HG02798 (cell line): ENCODE measurements at regions not wholly inside any gene's neighbourhood (a gene's known extent, or its start where the extent isn't known, plus 50 kb on each side); places are given as distances from the start of the nearest gene placed in this dataset.
"Not testable (repeated sequence)": the region's sequence is repeated elsewhere in the genome, so short reads cannot be mapped to it uniquely, and the experiment has no call there.

Experiments used
- ATAC-seq: cut with Tn5 transposase; IDR thresholded peaks from one replicate; pipeline ENCODE4 v1.9.1; 2021; ENCODE audit warnings: mild to moderate bottlenecking; ENCODE audit not compliant: unreplicated experiment, poor library complexity

DNA sequence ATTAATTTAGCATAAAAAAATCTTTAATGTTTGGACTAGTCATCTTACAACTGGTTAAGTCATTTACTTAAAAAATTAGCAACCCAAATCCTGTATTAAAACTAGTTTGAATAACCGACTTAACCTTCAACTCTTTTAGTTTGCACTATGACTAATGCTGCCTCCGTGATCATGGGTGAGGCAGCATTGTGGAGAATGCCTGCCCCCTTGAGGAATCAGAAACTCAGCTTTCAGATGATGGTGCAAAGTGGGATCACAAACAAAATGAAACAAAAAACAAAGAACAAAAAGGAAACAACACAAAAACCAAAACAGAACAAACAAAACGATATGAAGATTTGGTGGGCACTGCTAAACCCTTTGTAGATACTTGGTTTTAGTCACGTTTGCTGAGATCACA is 127.0 kb upstream of the PALM2AKAP2 start:
- ATAC-seq = no peak

DNA sequence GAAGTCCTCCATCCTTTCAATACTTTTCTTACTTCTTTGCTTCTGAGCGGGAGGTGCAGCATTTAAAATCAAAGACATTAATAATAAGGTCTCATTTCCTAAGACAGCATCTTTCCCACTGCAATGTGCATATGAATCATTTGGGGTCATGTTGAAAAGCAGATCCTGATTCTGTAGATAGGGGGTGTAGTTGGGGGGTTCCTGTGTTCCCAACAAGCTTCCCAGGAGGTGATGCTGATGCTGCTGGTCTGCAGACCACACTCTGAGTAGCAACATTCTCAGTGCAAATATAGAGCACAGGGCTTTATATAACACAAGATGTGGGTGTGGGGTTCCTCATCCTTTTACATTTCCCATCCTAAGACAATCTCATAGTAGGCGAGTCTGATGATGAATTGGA is 126.5 kb upstream of the PALM2AKAP2 start:
- ATAC-seq = no peak

DNA sequence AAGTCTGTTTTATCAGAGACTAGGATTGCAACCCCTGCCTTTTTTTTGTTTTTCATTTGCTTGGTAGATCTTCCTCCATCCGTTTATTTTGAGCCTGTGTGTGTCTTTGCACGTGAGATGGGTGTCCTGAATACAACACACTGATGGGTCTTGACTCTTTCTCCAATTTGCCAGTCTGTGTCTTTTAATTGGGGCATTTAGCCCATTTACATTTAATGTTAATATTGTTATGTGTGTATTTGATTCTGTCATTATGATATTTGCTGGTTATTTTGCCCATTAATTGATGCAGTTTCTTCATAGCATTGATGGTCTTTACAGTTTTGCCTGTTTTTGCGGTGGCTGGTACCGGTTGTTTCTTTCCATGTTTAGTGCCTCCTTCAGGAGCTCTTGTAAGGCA is 116.0 kb upstream of the PALM2AKAP2 start:
- not testable (repeated sequence) for ATAC-seq

DNA sequence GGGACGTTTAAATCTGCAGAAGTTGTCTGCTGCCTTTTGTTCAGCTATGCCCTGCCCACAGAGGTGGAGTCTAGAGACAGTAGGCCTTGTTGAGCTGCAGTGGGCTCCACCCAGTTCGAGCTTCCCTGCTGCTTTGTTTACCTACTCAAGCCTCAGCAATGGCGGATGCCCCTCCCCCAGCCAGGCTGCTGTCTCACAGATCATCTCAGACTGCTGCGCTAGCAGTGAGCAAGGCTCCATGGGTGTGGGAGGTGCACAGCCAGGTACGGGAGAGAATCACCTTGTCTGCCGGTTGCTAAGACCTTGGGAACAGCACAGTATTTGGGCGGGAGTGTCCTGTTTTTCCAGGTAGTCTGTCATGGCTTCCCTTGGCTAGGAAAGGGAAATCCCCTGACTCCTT is 114.3 kb upstream of the PALM2AKAP2 start:
- not testable (repeated sequence) for ATAC-seq

DNA sequence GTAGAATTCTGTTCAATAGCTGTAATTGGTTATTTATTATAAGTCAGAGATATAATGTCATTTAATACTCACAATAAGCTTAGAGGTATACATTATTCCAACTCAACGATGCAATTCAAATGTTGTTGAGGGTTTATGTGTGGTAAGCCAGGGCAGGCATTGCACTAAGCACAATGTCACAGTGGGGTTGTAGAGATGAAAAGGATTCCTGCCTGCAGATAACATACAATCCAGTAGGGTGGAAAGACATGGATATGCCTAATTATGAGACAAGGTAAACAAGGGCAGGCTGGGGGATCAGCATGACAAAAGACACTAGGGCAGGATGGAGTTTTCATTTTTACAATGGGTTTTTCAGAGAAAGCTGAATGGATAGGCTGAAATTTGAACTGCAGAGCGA is 98.7 kb upstream of the PALM2AKAP2 start:
- no peak for ATAC-seq

DNA sequence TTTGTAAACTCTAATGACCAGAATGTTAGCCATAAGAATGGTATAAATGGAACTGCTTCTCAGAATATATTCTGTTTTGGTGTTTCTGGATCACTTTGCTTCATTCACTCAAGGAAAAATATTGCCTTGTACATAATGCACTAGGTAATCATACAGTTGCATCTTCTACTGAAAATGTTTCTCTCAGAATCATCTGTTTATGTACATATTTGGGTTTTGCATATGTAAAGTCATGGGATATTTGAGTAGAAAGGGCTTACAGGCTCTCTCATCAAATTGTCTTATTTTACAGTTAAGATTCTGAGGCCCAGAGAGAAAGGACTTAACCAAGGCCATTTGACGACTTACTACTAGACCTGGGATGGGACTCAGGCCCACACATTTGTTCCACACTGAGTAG is 97.8 kb upstream of the PALM2AKAP2 start:
- ATAC-seq = no peak

DNA sequence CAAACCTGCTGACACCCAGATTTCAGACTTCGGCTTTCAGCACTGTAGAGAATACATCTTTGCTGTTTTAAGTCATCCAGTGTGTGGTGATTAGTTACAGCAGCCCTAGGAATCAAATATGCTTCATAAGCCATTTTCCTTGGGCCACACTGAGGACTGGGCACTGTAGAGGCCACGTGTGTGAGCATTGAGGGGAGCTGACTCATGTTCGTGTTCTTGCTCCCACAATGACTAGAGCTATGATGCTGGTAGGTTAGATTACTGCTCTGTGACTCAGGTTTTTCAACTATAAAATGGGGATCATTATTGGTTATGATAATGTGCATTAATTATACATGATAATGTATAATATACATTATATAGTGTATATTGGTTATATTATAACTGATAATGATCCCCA is 96.5 kb upstream of the PALM2AKAP2 start:
- no peak for ATAC-seq

DNA sequence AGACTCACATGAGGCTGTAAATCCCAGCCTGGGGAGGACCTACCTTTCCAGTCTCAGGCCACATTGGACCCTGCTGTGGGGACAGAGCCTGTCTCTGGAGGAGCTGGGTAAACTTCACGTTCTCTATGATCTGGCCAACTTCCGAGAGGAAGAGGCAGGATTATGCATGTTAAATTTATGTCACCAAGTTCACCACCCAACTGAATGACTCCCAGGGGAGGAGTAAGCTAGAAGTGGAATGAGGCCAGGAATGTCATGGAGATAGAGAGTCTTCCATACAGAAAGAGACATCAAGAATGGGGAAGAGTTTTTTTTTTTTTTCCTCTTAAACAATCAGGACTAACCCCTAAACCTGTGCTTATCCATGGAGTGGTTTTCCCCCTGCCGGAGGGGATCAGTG is 90.3 kb upstream of the PALM2AKAP2 start:
- ATAC-seq = no peak

DNA sequence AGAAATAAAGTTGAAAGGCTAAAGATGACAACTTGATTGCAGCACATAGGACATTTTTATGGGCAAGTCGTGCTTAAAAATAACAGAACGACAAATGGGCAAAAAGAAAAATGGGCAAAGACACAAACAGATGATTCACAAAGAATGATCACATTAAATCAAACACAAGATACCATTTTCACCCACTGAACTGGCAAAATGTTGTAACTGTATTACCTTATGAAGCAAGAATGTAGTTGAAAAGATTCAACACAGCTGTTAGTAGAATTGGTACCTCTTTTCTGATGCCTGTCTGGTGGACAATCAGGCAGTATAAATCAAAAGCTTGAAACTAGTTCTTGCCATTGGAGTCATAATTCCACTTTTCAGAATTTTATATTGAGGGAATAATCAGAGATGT is 81.0 kb upstream of the PALM2AKAP2 start:
- no peak for ATAC-seq

DNA sequence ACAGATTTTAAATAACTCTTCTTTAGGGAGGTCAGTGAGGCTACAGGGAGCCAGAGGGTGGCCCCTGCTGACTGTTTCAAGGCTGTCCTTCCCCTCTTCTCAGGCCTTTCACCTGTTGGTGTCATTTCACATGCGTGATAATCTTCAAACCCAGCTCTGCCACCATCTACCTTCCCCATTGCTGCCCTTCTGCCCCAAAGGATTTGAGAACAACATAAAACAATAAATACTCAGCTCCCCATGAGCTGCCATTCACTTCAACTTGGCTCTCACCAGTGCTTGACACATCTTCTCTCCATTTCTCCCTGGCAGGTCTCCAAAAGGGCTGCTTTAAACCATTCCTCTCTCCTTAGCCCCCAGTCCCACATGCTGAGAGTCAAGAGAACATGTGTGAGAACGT is 75.5 kb upstream of the PALM2AKAP2 start:
- ATAC-seq = no peak

DNA sequence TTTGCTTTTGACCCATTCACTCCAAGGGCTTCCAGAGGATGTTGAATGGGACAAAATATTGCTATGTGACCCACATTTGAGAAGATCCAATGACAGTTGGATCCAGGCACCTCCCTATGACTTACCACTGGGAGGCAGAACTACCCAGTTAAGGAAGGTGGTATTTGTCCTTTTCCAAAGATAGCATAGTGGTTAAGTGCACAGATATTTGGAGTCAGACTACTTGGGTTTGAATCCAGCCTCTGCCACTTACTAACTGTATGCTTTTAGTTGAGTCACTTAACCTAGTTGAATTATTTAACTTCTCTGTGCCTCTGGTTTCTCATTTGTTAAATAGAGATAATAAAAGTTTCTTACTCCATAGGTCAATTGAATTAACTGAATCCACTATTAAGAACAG is 74.5 kb upstream of the PALM2AKAP2 start:
- no peak for ATAC-seq

DNA sequence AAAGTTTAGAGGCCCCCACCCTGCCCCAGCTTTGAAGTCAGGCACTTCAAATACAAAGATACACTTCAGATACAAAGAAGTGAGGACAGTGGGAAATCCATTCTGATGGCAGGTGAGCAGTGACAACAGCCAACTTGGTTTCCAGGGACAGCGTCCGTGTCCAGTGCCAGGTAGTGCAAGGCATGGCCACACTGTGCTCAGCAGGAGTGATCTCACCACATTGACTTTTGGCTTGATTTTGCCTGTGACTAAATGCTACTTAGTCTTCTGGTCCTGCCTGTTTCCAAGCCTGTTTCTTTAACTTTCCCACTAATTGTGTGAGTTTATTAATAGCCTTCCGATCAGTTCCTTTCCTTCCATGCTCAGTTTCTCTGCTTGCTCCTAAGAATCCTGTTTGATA is 72.6 kb upstream of the PALM2AKAP2 start:
- ATAC-seq = no peak

DNA sequence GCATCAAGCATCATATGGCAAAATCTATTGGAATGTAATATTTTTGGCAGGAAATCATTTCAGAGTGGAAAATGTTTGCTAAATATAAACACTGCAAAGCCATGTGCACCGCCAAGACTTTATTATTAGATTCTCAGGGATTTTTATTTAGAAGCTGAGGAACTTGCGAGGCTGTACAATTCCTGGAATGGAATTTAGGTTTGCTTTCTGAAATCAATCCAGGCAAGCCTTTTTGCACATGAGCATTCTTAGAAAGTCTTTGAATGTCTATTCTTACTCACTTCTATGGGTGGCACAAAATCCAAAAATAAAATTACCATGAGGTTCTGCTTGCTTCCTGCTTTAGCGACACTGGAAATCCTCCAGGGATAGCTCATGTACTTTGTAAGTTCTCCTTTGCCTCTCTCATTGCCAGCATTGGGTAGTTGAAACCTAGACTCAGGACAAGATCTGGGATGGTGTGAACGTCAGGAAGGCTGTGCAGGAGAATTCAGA is 71.5 kb upstream of the PALM2AKAP2 start:
- no peak for ATAC-seq

DNA sequence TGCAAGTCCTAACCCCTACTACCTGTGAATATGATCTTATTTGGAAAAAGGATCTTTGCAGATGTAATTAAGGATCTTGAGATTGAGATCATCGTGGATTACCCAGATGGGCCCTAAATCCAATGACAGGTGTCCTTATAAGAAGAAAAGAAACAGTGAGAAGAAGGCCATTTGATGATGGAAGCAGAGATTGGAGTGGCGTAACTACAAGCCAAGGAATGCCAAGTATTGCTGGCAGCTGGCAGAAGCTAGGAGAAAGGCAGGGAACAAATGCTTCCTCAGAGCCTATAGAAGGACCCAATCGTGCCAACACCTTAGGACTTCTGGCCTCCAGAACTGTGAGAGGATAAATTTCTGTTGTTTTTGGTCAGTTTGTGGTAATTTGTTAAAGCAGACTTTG is 70.1 kb upstream of the PALM2AKAP2 start:
- ATAC-seq = no peak

DNA sequence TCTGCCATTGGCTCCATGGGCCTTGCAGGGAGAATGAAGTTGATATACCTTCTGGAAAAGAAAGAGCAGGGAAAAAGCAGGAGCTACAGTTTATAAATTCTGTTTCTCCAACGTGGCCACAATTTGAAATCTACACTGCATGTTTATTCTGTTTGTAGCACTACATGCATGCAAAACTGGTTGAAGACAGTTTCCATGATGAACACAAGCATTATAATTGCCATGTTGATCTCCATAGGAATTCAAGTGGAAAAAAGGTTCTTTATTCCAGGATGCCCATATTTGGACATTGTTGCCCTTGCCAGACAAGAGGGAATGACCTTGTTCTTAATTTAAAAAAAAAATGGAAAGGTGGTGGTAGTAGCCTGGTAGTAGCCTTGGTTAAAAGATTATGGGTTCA is 69.2 kb upstream of the PALM2AKAP2 start:
- no peak for ATAC-seq

DNA sequence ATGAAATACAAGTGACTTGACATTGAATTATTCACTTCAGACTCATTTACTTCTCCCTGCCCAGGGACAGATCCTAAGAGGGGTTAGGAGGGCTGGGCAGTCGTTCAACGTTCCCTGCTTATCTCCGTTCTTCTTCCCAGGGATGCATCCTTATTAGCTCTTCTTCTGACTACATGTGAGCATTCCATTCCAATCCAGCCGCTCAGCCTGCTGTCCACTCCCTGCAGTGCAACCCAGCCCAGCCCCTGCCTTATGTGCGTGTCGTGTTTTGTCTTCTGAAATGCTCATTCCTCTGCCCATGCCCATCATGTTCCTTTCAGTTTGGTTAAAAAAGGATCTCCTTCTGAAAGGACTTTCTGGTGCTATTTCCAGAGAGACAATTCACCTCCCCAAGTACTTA is 64.7 kb upstream of the PALM2AKAP2 start:
- no peak for ATAC-seq

DNA sequence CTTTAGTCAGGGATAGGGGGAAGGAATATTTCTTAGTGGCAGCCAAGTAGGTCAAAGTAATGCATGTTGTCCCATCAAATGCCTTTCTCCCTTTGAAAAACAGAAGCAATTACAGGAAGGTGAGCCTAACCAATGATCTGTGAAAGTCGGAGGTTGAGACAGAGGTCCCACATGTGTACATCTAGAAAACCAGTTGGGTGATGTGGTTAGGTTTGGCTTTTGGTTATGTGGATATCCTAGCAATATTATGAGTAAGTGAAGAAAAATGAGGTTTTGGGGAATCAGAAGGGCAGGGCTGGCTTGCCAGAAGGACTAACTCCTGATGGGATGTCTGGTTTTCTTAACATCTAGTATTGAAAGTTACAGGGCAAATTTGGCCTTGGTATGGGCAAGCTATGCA is 63.4 kb upstream of the PALM2AKAP2 start:
- ATAC-seq = no peak

DNA sequence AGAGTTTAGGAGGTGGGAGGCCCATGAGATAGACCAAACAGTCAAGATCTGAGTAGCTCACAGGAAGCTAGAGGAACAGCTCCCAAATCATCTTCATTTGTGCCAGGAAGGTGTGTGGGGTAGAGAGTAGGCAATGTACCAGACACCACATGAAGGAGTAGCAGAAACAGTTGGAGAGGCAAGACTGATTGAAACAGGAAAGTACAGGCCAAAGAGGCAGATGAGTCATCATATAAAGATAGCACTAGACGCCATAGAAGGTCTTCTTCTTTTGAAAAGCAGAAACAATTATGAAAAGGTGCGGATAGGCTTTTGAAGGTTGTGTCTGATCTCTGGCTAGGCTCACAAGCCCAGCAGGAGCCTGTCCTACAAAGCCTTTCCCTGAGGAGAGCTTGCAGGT is 62.7 kb upstream of the PALM2AKAP2 start:
- ATAC-seq = no peak

DNA sequence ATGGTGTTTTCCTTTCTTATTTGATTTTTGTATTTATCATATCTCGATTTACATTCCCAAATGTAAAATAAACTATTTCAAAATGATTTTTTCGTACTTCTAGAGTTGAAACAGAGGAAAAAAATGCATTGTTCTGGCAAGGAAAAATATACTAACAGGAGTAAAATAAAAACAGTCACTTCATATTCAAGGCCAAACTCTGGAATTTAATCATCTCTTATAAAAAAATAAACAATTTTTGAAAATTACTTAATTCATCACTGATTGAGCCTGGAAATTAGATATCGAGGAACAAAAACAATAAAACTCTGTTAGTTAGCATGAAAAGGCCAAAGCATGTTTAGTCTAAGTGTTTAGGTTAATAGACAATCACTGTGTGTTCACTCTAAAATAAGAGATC is 61.1 kb upstream of the PALM2AKAP2 start:
- no peak for ATAC-seq

DNA sequence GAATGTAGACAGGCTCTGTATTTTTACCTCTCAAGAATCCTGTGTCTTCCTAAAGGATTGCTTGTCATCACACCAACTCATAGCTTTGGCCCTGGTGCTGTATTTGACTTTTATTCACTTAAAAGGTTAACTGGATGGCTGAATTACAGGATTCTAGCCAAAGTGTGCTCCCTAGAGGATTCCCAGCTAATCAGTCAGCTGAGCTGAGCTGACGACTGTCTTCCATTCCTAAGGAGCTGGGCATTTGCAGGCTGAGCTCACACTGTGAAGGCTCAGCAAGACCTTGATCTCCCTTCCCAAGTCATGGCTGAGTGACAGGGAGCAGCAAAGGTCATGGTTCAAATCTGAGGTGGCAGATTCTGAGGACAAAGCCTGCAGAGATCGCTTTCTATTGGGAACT is 59.0 kb upstream of the PALM2AKAP2 start:
- ATAC-seq = no peak

DNA sequence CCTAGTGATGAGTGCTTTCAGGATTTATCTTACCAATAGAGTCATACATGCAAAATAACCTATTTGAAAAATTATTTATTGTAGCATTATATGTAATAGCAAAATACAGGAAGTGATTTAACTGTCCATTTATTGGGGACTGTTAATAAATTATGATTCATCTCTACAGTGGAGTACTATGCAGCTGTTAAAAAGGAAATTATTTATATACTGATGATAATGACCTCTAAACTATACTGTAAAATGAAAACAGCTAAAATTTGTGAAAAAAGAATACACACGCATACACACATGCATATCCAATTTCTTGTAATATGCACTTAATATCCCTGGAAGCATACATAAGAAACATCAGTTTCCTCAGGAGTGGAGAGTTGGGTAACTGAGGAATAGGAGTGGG is 58.0 kb upstream of the PALM2AKAP2 start:
- no peak for ATAC-seq

DNA sequence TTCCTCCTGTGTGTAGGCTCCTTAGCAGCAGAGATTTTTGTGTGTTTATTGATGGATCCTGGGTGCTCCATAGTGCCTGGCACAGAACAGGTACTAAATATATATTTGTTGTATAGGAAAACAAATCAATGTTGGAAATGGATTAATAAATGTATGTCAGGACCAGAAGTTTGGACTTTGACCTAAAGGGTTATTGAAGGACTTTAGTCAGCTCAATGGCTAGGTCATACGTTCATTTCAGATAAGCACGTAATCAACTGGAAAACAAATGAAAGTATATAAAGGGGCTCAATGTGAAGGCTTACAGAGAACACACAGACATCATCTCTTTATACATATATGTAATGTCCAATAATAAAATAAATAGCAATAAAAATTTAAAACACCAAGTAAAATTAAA is 56.2 kb upstream of the PALM2AKAP2 start:
- no peak for ATAC-seq

DNA sequence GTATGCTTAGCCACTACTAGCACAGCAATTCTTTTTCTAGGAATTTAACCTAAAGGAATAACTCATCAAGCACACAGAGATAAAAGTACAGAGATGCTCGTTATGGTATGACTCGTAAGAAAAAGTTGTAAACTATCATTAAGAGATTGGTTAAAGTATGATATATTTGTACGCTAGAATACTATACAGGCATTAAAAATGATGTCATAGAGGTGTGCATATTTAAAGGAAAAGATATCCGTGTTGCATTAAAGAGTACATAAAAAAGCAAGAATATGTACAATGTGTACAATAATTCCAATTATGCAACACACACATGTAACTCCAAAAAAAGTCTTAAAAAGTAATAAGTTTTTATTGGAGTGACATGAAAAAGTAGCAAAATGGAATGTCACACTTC is 54.5 kb upstream of the PALM2AKAP2 start:
- ATAC-seq = no peak
